Activated CD8-positive, alpha-beta memory T cell treated with anti-CD3 and anti-CD28 coated beads, Interleukin-2, amount 50 U/mL, for 4 hours (primary cell): ENCODE measurements at regions not wholly inside any gene's neighbourhood (a gene's known extent, or its start where the extent isn't known, plus 50 kb on each side); places are given as distances from the start of the nearest gene placed in this dataset.

Experiments used
- DNase-seq: peaks from one replicate; pipeline ENCODE4 v3.0.0-alpha.2; 2020

GRCh38 chr5:173835131-173835530 is 53.0 kb upstream of the CPEB4 start:
- no peak for DNase-seq

GRCh38 chr5:173835661-173836060 is 52.5 kb upstream of the CPEB4 start:
- DNase-seq: no peak

- no peak for DNase-seq
These were observed 50.5 kb upstream of the CPEB4 start for GRCh38 chr5:173837654-173838053.
